CD14-positive monocyte (primary cell): ENCODE measurements at regions not wholly inside any gene's neighbourhood (a gene's known extent, or its start where the extent isn't known, plus 50 kb on each side); places are given as distances from the start of the nearest gene placed in this dataset.

ENCODE experiments used
- DNase-seq, 3 donors: peaks; one replicate each; pipeline ENCODE4 v3.0.0-alpha.2; 2011 to 2022
- H2AFZ ChIP-seq: 2 replicates; pipeline ENCODE4 v1.6.0; 2012; ENCODE audit warnings: mild to moderate bottlenecking, low read depth, low read length, inconsistent platforms; ENCODE audit not compliant: insufficient read depth, poor library complexity, severe bottlenecking
- H3K27ac ChIP-seq, 2 donors: 1 replicate in 1 of 2; 2 replicates in 1 of 2; pipeline ENCODE4 v1.5.1; 2012 to 2013; ENCODE audit warnings: low read length in 2 of 2, control low read depth in 1 of 2, inconsistent platforms in 1 of 2, low read depth in 1 of 2, mild to moderate bottlenecking in 1 of 2
- H3K27me3 ChIP-seq, 2 donors: one replicate each; pipeline versions ENCODE4 v1.6.0 to v1.6.1; 2011 to 2013; ENCODE audit warnings: low read length in 2 of 2; ENCODE audit not compliant: control insufficient read depth in 2 of 2, insufficient read depth in 2 of 2
- H3K36me3 ChIP-seq, 2 donors: replicated peaks in 1 of 2; 1 replicate in 1 of 2; 2 replicates in 1 of 2; pipeline versions ENCODE4 v1.5.1 to v1.6.1; 2012 to 2013; ENCODE audit warnings: low read length in 2 of 2, control low read depth in 1 of 2, inconsistent platforms in 1 of 2, mild to moderate bottlenecking in 1 of 2; ENCODE audit not compliant: insufficient read depth in 2 of 2, control insufficient read depth in 1 of 2
- H3K4me1 ChIP-seq, 2 donors: 1 replicate in 1 of 2; 2 replicates in 1 of 2; pipeline versions ENCODE4 v1.5.1 to v1.6.1; 2012 to 2013; ENCODE audit warnings: low read length in 2 of 2, control low read depth in 1 of 2, inconsistent platforms in 1 of 2, mild to moderate bottlenecking in 1 of 2, moderate library complexity in 1 of 2; ENCODE audit not compliant: insufficient read depth in 2 of 2, control insufficient read depth in 1 of 2
- H3K4me2 ChIP-seq: replicated peaks from 2 replicates; pipeline ENCODE3; 2012; ENCODE audit warnings: low read length, moderate library complexity, mild to moderate bottlenecking; ENCODE audit not compliant: poor library complexity, severe bottlenecking; ENCODE audit errors: extremely low read depth
- H3K4me3 ChIP-seq, 3 experiments: fragments of 200-600 bp in 1 of 3; sonication (generic) in 1 of 3; replicated peaks in 1 of 3; 1 replicate in 2 of 3; 2 replicates in 1 of 3; pipeline ENCODE4 v1.5.1; 2011 to 2013; ENCODE audit warnings: low read length in 3 of 3, mild to moderate bottlenecking in 3 of 3, control low read depth in 2 of 3, low read depth in 2 of 3, inconsistent platforms in 1 of 3, moderate library complexity in 1 of 3
- H3K79me2 ChIP-seq: 2 replicates; pipeline ENCODE4 v1.6.0; 2012; ENCODE audit warnings: mild to moderate bottlenecking, control low read depth, inconsistent platforms, low read length, moderate library complexity; ENCODE audit not compliant: insufficient read depth
- H3K9ac ChIP-seq: 2 replicates; pipeline ENCODE4 v1.6.0; 2017; ENCODE audit warnings: low read length, mild to moderate bottlenecking; ENCODE audit not compliant: insufficient read depth, poor library complexity, severe bottlenecking
- H3K9me3 ChIP-seq, 2 donors: replicated peaks in 1 of 2; 1 replicate in 1 of 2; 2 replicates in 1 of 2; pipeline versions ENCODE4 v1.5.1 to v1.6.1; 2012 to 2013; ENCODE audit warnings: low read length in 2 of 2, control low read depth in 1 of 2; ENCODE audit not compliant: control insufficient read depth in 1 of 2, insufficient read depth in 1 of 2
- H4K20me1 ChIP-seq: 2 replicates; pipeline ENCODE4 v1.6.0; 2012; ENCODE audit warnings: mild to moderate bottlenecking, low read length, control low read depth, moderate library complexity; ENCODE audit not compliant: insufficient read depth
- H3K27ac Mint-ChIP-seq, 7 donors: one replicate each; pipeline ENCODE4 v1.8.0; 2020; ENCODE audit warnings: mild to moderate bottlenecking in 7 of 7, mixed read lengths in 7 of 7, moderate library complexity in 6 of 7, inconsistent platforms in 2 of 7
- H3K27me3 Mint-ChIP-seq, 3 donors: one replicate each; pipeline ENCODE4 v1.8.0; 2021 to 2022; ENCODE audit warnings: low read depth in 3 of 3, mild to moderate bottlenecking in 3 of 3, mixed read lengths in 3 of 3, moderate library complexity in 3 of 3, inconsistent platforms in 1 of 3
- H3K36me3 Mint-ChIP-seq, 2 donors: one replicate each; pipeline ENCODE4 v1.8.0; 2020; ENCODE audit warnings: mixed read lengths in 2 of 2, inconsistent platforms in 1 of 2, mild to moderate bottlenecking in 1 of 2
- H3K4me1 Mint-ChIP-seq: one replicate; pipeline ENCODE4 v1.8.0; 2020; ENCODE audit warnings: mild to moderate bottlenecking, mixed read lengths
- H3K4me3 Mint-ChIP-seq, 2 donors: one replicate each; pipeline ENCODE4 v1.8.0; 2020; ENCODE audit warnings: mild to moderate bottlenecking in 2 of 2, mixed read lengths in 2 of 2, moderate library complexity in 1 of 2
- H3K9me3 Mint-ChIP-seq, 7 donors: one replicate each; pipeline ENCODE4 v1.8.0; 2020 to 2022; ENCODE audit warnings: mixed read lengths in 7 of 7, mild to moderate bottlenecking in 6 of 7, moderate library complexity in 6 of 7, inconsistent platforms in 2 of 7
- CTCF ChIP-seq: fragments of 200-600 bp; IDR thresholded peaks from one replicate; pipeline ENCODE4 v1.8.0; 2022; ENCODE audit warnings: antibody characterized with exemption, mild to moderate bottlenecking
- whole genome bisulfite sequencing: methylation state at CpG from one replicate; pipeline ENCODE4 v1.1.5; 2013; ENCODE audit warnings: missing lambda C conversion rate; ENCODE audit not compliant: insufficient coverage; 5-methylcytosine and 5-hydroxymethylcytosine counted together
- intact Hi-C, 2 donors: fragments of 100-400 bp; cut with micrococcal nuclease; formaldehyde crosslinking; loops; one replicate each; pipeline versions ENCODE4 v1.15.0 to v1.15.1; 2023

- Histone ChIP-seq H3K9ac (no peak overlapping the region), H3K36me3 (no peaks in the 10 kb centered on the region), H3K4me3 (no peak overlapping the region), H3K4me1 (no peaks in the 10 kb centered on the region), H2AFZ (no peak overlapping the region), H3K79me2 (no peaks in the 10 kb centered on the region), H4K20me1 (no peaks in the 10 kb centered on the region), H3K27ac (no peak overlapping the region), H3K9me3 (no peaks in the 10 kb centered on the region), H3K27me3 (no peaks in the 10 kb centered on the region), H3K4me2 (no peak overlapping the region)
- WGBS, result 86% methylated on average over 2 of the region's 2 CpGs
- no peak overlapping the region for H3K27ac Mint-ChIP-seq
- H3K4me3 Mint-ChIP-seq, result no peak overlapping the region
- H3K27me3 Mint-ChIP-seq, result peaks cover 0 to 3% (median 2%) of the 10 kb centered on the region in 3 donors
- DNase-seq, result no peak
- TF ChIP-seq CTCF, result no peak
- H3K4me1 Mint-ChIP-seq, result no peaks in the 10 kb centered on the region
- intact Hi-C loops, result no loop called here
- H3K36me3 Mint-ChIP-seq, result no peaks in the 10 kb centered on the region
- peaks cover 0 to 4% (median 0%) of the 10 kb centered on the region in 7 donors for H3K9me3 Mint-ChIP-seq
These were observed 675.0 kb downstream of the TMEM121 start for GRCh38 chr14:106201376-106201775.

- Histone ChIP-seq H3K27ac (no peak overlapping the region), H3K36me3 (no peaks in the 10 kb centered on the region), H3K4me1 (no peaks in the 10 kb centered on the region), H4K20me1 (no peaks in the 10 kb centered on the region), H3K9me3 (no peaks in the 10 kb centered on the region), H2AFZ (no peak overlapping the region), H3K4me3 (no peak overlapping the region), H3K79me2 (no peaks in the 10 kb centered on the region), H3K9ac (no peak overlapping the region), H3K27me3 (no peaks in the 10 kb centered on the region), H3K4me2 (no peak overlapping the region)
- H3K27ac Mint-ChIP-seq, result no peak overlapping the region
- H3K36me3 Mint-ChIP-seq, result no peaks in the 10 kb centered on the region
- H3K4me1 Mint-ChIP-seq, result no peaks in the 10 kb centered on the region
- 95% methylated on average over 5 of the region's 9 CpGs for WGBS
- TF ChIP-seq CTCF, result no peak
- peaks cover 2 to 3% (median 2%) of the 10 kb centered on the region in 3 donors for H3K27me3 Mint-ChIP-seq
- intact Hi-C loops, result no loop called here
- H3K9me3 Mint-ChIP-seq, result peaks cover 0 to 4% (median 0%) of the 10 kb centered on the region in 7 donors
- H3K4me3 Mint-ChIP-seq, result no peak overlapping the region
- DNase-seq, result no peak
These were observed 677.1 kb downstream of the TMEM121 start for GRCh38 chr14:106203438-106203837.
